NCI-H1930 (cell line): ENCODE measurements at regions not wholly inside any gene's neighbourhood (a gene's known extent, or its start where the extent isn't known, plus 50 kb on each side); places are given as distances from the start of the nearest gene placed in this dataset.
"Not testable (repeated sequence)": the region's sequence is repeated elsewhere in the genome, so short reads cannot be mapped to it uniquely, and the experiment has no call there.

Experiments used
- DNase-seq, 2 experiments: peaks; one replicate each; lab custom pipeline; 2025; lab: John Stamatoyannopoulos, UW

- DNase-seq: not testable (repeated sequence)
Observed at GRCh38 chr1:146324463-146324862, 95.6 kb upstream of the NOTCH2NLA start.

GRCh38 chr1:146323302-146323701 is 94.5 kb upstream of the NOTCH2NLA start:
- not testable (repeated sequence) for DNase-seq

GRCh38 chr1:146322893-146323292 is 94.1 kb upstream of the NOTCH2NLA start:
- DNase-seq: not testable (repeated sequence)

- not testable (repeated sequence) for DNase-seq
Observed at GRCh38 chr1:146318715-146319114, 89.9 kb upstream of the NOTCH2NLA start.

- not testable (repeated sequence) for DNase-seq
Observed at GRCh38 chr1:146317785-146318184, 89.0 kb upstream of the NOTCH2NLA start.

- DNase-seq: not testable (repeated sequence)
Observed at GRCh38 chr1:146314449-146315246, 85.8 kb upstream of the NOTCH2NLA start.

- DNase-seq: not testable (repeated sequence)
Observed at GRCh38 chr1:146310579-146310978, 81.8 kb upstream of the NOTCH2NLA start.

- not testable (repeated sequence) for DNase-seq
Observed at GRCh38 chr1:146309427-146309826, 80.6 kb upstream of the NOTCH2NLA start.

- DNase-seq: not testable (repeated sequence)
Observed at GRCh38 chr1:146308892-146309291, 80.1 kb upstream of the NOTCH2NLA start.

- DNase-seq: not testable (repeated sequence)
Observed at GRCh38 chr1:146308152-146308551, 79.3 kb upstream of the NOTCH2NLA start.

- DNase-seq: not testable (repeated sequence)
Observed at GRCh38 chr1:146307632-146308031, 78.8 kb upstream of the NOTCH2NLA start.

GRCh38 chr1:146306651-146307050 is 77.8 kb upstream of the NOTCH2NLA start:
- DNase-seq: not testable (repeated sequence)

- DNase-seq: not testable (repeated sequence)
Observed at GRCh38 chr1:146305442-146305841, 76.6 kb upstream of the NOTCH2NLA start.

- DNase-seq: not testable (repeated sequence)
Observed at GRCh38 chr1:146298575-146298897, 69.7 kb upstream of the NOTCH2NLA start.

GRCh38 chr1:146297781-146298574 is 69.2 kb upstream of the NOTCH2NLA start:
- DNase-seq: not testable (repeated sequence)

- not testable (repeated sequence) for DNase-seq
Observed at GRCh38 chr1:146292940-146293936, 64.4 kb upstream of the NOTCH2NLA start.

GRCh38 chr1:146292424-146292823 is 63.6 kb upstream of the NOTCH2NLA start:
- DNase-seq: not testable (repeated sequence)

GRCh38 chr1:146287881-146288280 is 59.1 kb upstream of the NOTCH2NLA start:
- not testable (repeated sequence) for DNase-seq

GRCh38 chr1:146284760-146285159 is 55.9 kb upstream of the NOTCH2NLA start:
- not testable (repeated sequence) for DNase-seq

GRCh38 chr1:146283527-146283880 is 54.7 kb upstream of the NOTCH2NLA start:
- not testable (repeated sequence) for DNase-seq

- not testable (repeated sequence) for DNase-seq
Observed at GRCh38 chr1:146282807-146283526, 54.1 kb upstream of the NOTCH2NLA start.
